C4-2B (cell line): ENCODE measurements at regions not wholly inside any gene's neighbourhood (a gene's known extent, or its start where the extent isn't known, plus 50 kb on each side); places are given as distances from the start of the nearest gene placed in this dataset.

ENCODE experiments used
- ZFX ChIP-seq: fragments of 450-650 bp; IDR thresholded peaks from 2 replicates; pipeline ENCODE4 v1.6.1; 2017
- TF ChIP-seq, protein P1 (sequence below): fragments of 450-650 bp; conservative IDR thresholded peaks from 2 replicates; pipeline ENCODE4 v1.5.1; 2017; ENCODE audit warnings: mild to moderate bottlenecking

DNA sequence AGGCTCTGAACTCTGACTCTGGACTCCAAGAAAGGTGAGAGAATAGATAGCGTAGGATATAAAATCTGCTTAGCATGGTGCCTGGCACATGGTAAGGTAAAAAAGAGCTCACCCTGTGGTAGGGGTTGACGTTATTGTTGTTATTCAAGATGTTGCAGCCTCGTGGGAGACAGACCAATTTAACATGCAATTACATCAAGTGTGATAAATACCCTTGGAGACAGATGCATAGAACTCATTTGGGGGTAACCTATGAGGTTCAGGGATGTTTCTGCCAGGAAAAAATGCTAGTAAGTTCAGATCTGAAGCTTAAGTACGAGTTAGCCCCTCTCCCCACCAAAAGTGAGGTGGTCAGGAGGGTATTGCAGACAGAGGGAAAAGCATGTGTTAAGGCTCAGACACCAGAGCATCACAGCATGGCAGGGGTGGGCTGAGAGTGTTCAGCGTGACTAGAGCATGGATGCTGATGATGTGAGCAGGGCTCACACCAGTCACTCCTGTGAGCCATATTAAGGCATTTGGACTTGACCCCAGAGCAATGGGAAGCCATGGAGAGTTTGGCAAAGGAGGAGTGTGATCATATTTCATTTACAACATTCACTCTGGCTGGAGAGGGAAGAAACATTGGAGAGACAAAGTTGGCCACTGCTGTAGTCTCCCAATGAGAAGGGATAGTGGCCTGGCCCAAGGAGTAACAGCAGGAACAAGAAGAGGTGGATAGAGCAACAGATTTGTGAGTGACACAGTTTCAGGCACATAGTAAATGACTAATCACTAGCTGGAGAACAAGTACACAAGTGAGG lies 181.0 kb downstream of the UACA start:
- TF ChIP-seq, protein P1, sequence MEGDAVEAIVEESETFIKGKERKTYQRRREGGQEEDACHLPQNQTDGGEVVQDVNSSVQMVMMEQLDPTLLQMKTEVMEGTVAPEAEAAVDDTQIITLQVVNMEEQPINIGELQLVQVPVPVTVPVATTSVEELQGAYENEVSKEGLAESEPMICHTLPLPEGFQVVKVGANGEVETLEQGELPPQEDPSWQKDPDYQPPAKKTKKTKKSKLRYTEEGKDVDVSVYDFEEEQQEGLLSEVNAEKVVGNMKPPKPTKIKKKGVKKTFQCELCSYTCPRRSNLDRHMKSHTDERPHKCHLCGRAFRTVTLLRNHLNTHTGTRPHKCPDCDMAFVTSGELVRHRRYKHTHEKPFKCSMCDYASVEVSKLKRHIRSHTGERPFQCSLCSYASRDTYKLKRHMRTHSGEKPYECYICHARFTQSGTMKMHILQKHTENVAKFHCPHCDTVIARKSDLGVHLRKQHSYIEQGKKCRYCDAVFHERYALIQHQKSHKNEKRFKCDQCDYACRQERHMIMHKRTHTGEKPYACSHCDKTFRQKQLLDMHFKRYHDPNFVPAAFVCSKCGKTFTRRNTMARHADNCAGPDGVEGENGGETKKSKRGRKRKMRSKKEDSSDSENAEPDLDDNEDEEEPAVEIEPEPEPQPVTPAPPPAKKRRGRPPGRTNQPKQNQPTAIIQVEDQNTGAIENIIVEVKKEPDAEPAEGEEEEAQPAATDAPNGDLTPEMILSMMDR: no peak
- no peak for TF ChIP-seq ZFX
